Tibial nerve (tissue), 4 donors: ENCODE measurements at regions not wholly inside any gene's neighbourhood (a gene's known extent, or its start where the extent isn't known, plus 50 kb on each side); places are given as distances from the start of the nearest gene placed in this dataset.

Experiments used
- CTCF ChIP-seq, 5 experiments: fragments of 200-600 bp in 3 of 5; fragments of 450-650 bp in 2 of 5; sonication (generic) in 3 of 5; IDR thresholded peaks; one replicate each; pipeline ENCODE4 v1.5.1; 2016 to 2019; ENCODE audit warnings: antibody characterized with exemption in 5 of 5, mild to moderate bottlenecking in 3 of 5, moderate library complexity in 2 of 5
- EP300 ChIP-seq, 2 donors: sonication (generic); formaldehyde crosslinking; IDR thresholded peaks; one replicate each; pipeline ENCODE4 v1.6.1; 2017; ENCODE audit warnings: antibody characterized with exemption in 2 of 2, mild to moderate bottlenecking in 1 of 2
- POLR2A ChIP-seq, 2 donors: fragments of 450-650 bp; IDR thresholded peaks; one replicate each; pipeline ENCODE4 v1.6.1; 2017; ENCODE audit warnings: antibody characterized with exemption in 2 of 2, mild to moderate bottlenecking in 2 of 2, moderate library complexity in 2 of 2

GRCh38 chr12:46468160-46468559, 95.6 kb upstream of the SLC38A2 start:
- no peak for TF ChIP-seq CTCF (IDR thresholded peaks at IDR 0.05)
- TF ChIP-seq POLR2A (IDR thresholded peaks at IDR 0.05) = no peak
- no peak for TF ChIP-seq EP300 (IDR thresholded peaks at IDR 0.05)
